HEK293 (cell line): ENCODE measurements at regions not wholly inside any gene's neighbourhood (a gene's known extent, or its start where the extent isn't known, plus 50 kb on each side); places are given as distances from the start of the nearest gene placed in this dataset.

Experiments used
- ZNF221 ChIP-seq: fragments of 450-650 bp; formaldehyde crosslinking; IDR thresholded peaks from 2 replicates; pipeline ENCODE4 v1.5.1; 2017; ENCODE audit warnings: missing biosample characterization, missing genetic modification characterization, borderline replicate concordance
- TF ChIP-seq, protein P1 (sequence below): fragments of 450-650 bp; formaldehyde crosslinking; IDR thresholded peaks from 2 replicates; pipeline ENCODE4 v1.5.1; 2016; ENCODE audit warnings: missing biosample characterization, missing genetic modification characterization
- TF ChIP-seq, protein P2 (sequence below): fragments of 450-650 bp; formaldehyde crosslinking; IDR thresholded peaks from 2 replicates; pipeline ENCODE4 v1.5.1; 2016; ENCODE audit warnings: missing biosample characterization, missing genetic modification characterization

DNA sequence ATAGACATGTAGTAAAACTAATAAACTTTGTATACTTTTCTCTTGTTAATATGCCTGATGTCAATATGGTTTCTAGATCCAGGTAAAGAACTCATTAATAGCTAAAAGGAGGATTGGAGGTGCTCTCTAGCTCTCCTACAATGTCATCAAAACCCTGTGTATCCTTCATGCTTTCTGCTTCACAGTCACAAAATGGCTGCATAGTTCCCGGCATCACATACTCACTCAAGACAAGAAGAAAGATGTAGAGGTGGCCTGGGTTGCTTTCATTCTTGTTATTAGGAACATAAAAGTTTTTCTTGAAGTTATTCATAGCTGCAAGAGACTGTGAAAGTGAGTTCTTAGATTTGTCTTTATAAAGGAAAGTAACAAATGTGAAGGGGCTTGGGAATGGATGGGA lies 149.7 kb upstream of the EEPD1 start:
- TF ChIP-seq, protein P1, sequence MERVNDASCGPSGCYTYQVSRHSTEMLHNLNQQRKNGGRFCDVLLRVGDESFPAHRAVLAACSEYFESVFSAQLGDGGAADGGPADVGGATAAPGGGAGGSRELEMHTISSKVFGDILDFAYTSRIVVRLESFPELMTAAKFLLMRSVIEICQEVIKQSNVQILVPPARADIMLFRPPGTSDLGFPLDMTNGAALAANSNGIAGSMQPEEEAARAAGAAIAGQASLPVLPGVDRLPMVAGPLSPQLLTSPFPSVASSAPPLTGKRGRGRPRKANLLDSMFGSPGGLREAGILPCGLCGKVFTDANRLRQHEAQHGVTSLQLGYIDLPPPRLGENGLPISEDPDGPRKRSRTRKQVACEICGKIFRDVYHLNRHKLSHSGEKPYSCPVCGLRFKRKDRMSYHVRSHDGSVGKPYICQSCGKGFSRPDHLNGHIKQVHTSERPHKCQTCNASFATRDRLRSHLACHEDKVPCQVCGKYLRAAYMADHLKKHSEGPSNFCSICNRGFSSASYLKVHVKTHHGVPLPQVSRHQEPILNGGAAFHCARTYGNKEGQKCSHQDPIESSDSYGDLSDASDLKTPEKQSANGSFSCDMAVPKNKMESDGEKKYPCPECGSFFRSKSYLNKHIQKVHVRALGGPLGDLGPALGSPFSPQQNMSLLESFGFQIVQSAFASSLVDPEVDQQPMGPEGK (tag by site-specific recombination) = no peak
- no peak for TF ChIP-seq ZNF221 (tag by site-specific recombination)
- TF ChIP-seq, protein P2, sequence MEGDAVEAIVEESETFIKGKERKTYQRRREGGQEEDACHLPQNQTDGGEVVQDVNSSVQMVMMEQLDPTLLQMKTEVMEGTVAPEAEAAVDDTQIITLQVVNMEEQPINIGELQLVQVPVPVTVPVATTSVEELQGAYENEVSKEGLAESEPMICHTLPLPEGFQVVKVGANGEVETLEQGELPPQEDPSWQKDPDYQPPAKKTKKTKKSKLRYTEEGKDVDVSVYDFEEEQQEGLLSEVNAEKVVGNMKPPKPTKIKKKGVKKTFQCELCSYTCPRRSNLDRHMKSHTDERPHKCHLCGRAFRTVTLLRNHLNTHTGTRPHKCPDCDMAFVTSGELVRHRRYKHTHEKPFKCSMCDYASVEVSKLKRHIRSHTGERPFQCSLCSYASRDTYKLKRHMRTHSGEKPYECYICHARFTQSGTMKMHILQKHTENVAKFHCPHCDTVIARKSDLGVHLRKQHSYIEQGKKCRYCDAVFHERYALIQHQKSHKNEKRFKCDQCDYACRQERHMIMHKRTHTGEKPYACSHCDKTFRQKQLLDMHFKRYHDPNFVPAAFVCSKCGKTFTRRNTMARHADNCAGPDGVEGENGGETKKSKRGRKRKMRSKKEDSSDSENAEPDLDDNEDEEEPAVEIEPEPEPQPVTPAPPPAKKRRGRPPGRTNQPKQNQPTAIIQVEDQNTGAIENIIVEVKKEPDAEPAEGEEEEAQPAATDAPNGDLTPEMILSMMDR (tag by site-specific recombination) = no peak
